Neural progenitor cell (in vitro differentiated cells): ENCODE measurements at regions not wholly inside any gene's neighbourhood (a gene's known extent, or its start where the extent isn't known, plus 50 kb on each side); places are given as distances from the start of the nearest gene placed in this dataset.

Experiments used
- DNase-seq: peaks from one replicate; pipeline ENCODE4 v3.0.0-alpha.2; 2016; ENCODE audit warnings: low spot score
- H2AFZ ChIP-seq: fragments of 200-600 bp; sonication (generic); replicated peaks from 2 replicates; pipeline ENCODE4 v1.6.1; 2016; ENCODE audit warnings: antibody characterized with exemption
- H3F3A ChIP-seq: fragments of 200-600 bp; sonication (generic); 2 replicates; pipeline ENCODE4 v1.6.1; 2016; ENCODE audit warnings: antibody characterized with exemption, low read depth
- H3K27ac ChIP-seq: fragments of 200-600 bp; sonication (generic); 2 replicates; pipeline ENCODE4 v1.5.1; 2016; ENCODE audit warnings: mild to moderate bottlenecking
- H3K27me3 ChIP-seq: fragments of 200-600 bp; sonication (generic); 2 replicates; pipeline ENCODE4 v1.6.1; 2016; ENCODE audit warnings: mild to moderate bottlenecking, moderate library complexity
- H3K36me3 ChIP-seq: fragments of 200-600 bp; sonication (generic); 2 replicates; pipeline ENCODE4 v1.5.1; 2016
- H3K4me1 ChIP-seq: fragments of 200-600 bp; sonication (generic); 2 replicates; pipeline ENCODE4 v1.6.1; 2016; ENCODE audit warnings: mixed run types
- H3K4me2 ChIP-seq: fragments of 200-600 bp; sonication (generic); 2 replicates; pipeline ENCODE4 v1.6.1; 2016
- H3K4me3 ChIP-seq: fragments of 200-600 bp; sonication (generic); 2 replicates; pipeline ENCODE4 v1.5.1; 2016
- H3K79me2 ChIP-seq: fragments of 200-600 bp; sonication (generic); 2 replicates; pipeline ENCODE4 v1.6.1; 2016; ENCODE audit warnings: low read depth
- H3K9ac ChIP-seq: fragments of 200-600 bp; sonication (generic); 2 replicates; pipeline ENCODE4 v1.6.1; 2016
- H3K9me3 ChIP-seq: fragments of 200-600 bp; sonication (generic); 2 replicates; pipeline ENCODE4 v1.5.1; 2016; ENCODE audit warnings: low read depth
- H4K20me1 ChIP-seq: fragments of 200-600 bp; sonication (generic); 2 replicates; pipeline ENCODE4 v1.6.1; 2016; ENCODE audit warnings: low read depth
- H3K27ac Mint-ChIP-seq: 3 replicates; pipeline ENCODE4 v1.8.0; 2021; ENCODE audit warnings: mixed read lengths
- H3K27me3 Mint-ChIP-seq: 2 replicates; pipeline ENCODE4 v1.8.0; 2022; ENCODE audit warnings: low read depth, mild to moderate bottlenecking, inconsistent platforms, moderate library complexity, mixed read lengths; ENCODE audit not compliant: insufficient read depth
- H3K36me3 Mint-ChIP-seq: 3 replicates; pipeline ENCODE4 v1.8.0; 2021; ENCODE audit warnings: mixed read lengths
- H3K4me1 Mint-ChIP-seq: 3 replicates; pipeline ENCODE4 v1.8.0; 2021; ENCODE audit warnings: mixed read lengths
- H3K4me3 Mint-ChIP-seq: 3 replicates; pipeline ENCODE4 v1.8.0; 2021; ENCODE audit warnings: mild to moderate bottlenecking, moderate library complexity, mixed read lengths
- H3K9me3 Mint-ChIP-seq: 3 replicates; pipeline ENCODE4 v1.8.0; 2020; ENCODE audit warnings: mixed read lengths
- EZH2 ChIP-seq: fragments of 200-600 bp; sonication (generic); IDR thresholded peaks from 2 replicates; pipeline ENCODE4 v1.6.1; 2017; ENCODE audit warnings: antibody characterized with exemption, mild to moderate bottlenecking, moderate library complexity
- EZH2phosphoT487 ChIP-seq: fragments of 200-600 bp; sonication (generic); IDR thresholded peaks from 2 replicates; pipeline ENCODE4 v1.6.1; 2017; ENCODE audit warnings: antibody characterized with exemption
- TF ChIP-seq, protein P1 (sequence below): fragments of 200-600 bp; sonication (generic); IDR thresholded peaks from 2 replicates; pipeline ENCODE4 v1.5.1; 2017; ENCODE audit warnings: antibody characterized with exemption, mild to moderate bottlenecking

DNA sequence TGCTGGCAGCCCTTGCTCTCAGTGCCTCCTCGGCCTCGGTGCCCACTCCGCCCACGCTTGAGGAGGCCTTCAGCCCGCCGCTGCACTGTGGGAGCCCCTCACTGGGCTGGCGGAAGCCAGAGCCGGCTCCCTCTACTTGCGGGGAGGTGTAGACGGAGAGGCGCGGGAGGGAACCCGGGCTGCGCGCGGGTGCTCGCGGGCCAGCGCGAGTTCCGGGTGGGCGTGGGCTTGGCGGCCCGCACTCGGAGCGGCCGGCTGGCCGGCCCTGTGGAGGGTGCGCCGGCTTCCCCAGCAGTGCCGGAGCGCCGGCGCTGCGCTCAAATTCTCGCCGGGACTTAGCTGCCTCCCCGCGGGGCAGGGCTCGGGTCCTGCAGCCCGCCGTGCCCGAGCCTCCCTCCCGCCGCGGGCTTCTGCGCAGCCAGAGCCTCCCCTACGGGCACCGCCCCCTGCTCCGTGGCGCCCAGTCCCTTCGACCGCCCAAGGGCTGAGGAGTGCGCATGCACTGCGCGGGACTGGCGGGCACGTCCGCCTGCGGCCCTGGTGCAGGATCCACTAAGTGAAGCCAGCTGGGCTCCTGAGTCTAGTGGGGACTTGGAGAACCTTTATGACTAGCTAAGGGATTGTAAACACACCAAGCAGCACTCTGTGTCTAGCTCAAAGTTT, 231.5 kb downstream of the EFHB start:
- H3K9me3 Mint-ChIP-seq, result peaks cover 2% of the 10 kb centered on the region
- H3K27ac Mint-ChIP-seq, result no peak overlapping the region
- H3K27me3 Mint-ChIP-seq, result peaks cover 2% of the 10 kb centered on the region
- Histone ChIP-seq H3K27me3 (no peaks in the 10 kb centered on the region), H3K9ac (no peak overlapping the region), H3K9me3 (no peaks in the 10 kb centered on the region), H3K36me3 (no peaks in the 10 kb centered on the region), H3K4me3 (no peak overlapping the region), H3K79me2 (no peaks in the 10 kb centered on the region), H4K20me1 (no peaks in the 10 kb centered on the region), H3K27ac (no peak overlapping the region), H3K4me2 (no peak overlapping the region), H2AFZ (no peak overlapping the region), H3K4me1 (no peaks in the 10 kb centered on the region), H3F3A (no peaks in the 10 kb centered on the region)
- no peak overlapping the region for H3K4me3 Mint-ChIP-seq
- no peaks in the 10 kb centered on the region for H3K36me3 Mint-ChIP-seq
- H3K4me1 Mint-ChIP-seq, result no peaks in the 10 kb centered on the region
- DNase-seq, result no peak
- no peak for TF ChIP-seq EZH2

DNA sequence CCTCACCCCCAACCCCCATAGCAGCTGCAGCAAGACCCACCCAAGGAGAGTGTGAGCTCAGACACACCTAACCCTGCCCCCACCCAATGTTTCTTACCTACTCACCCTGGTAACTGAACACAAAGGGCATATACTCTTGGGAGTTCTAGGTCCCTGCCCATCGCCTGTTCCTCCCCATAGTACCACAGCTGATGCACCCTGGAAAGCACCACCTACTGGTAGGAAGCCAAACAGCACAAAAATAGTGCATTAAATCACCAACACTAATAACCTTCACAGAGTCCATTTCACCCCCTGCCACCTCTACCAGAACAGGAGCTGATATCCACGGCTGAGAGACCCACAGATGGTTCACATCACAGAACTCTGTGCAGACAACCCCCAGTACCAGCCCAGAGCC, 245.2 kb downstream of the EFHB start:
- H3K4me1 Mint-ChIP-seq, result no peaks in the 10 kb centered on the region
- Histone ChIP-seq H2AFZ (no peak overlapping the region), H3K4me3 (no peak overlapping the region), H3K36me3 (no peaks in the 10 kb centered on the region), H3K4me2 (no peak overlapping the region), H3K9ac (no peak overlapping the region), H3K9me3 (peaks cover 6% of the 10 kb centered on the region), H3K4me1 (no peaks in the 10 kb centered on the region), H3K79me2 (no peaks in the 10 kb centered on the region), H3F3A (no peaks in the 10 kb centered on the region), H3K27ac (no peak overlapping the region), H4K20me1 (no peaks in the 10 kb centered on the region), H3K27me3 (no peaks in the 10 kb centered on the region)
- H3K27ac Mint-ChIP-seq, result no peak overlapping the region
- no peaks in the 10 kb centered on the region for H3K36me3 Mint-ChIP-seq
- peaks cover 20% of the 10 kb centered on the region for H3K9me3 Mint-ChIP-seq
- TF ChIP-seq EZH2phosphoT487, result no peak
- TF ChIP-seq, protein P1, sequence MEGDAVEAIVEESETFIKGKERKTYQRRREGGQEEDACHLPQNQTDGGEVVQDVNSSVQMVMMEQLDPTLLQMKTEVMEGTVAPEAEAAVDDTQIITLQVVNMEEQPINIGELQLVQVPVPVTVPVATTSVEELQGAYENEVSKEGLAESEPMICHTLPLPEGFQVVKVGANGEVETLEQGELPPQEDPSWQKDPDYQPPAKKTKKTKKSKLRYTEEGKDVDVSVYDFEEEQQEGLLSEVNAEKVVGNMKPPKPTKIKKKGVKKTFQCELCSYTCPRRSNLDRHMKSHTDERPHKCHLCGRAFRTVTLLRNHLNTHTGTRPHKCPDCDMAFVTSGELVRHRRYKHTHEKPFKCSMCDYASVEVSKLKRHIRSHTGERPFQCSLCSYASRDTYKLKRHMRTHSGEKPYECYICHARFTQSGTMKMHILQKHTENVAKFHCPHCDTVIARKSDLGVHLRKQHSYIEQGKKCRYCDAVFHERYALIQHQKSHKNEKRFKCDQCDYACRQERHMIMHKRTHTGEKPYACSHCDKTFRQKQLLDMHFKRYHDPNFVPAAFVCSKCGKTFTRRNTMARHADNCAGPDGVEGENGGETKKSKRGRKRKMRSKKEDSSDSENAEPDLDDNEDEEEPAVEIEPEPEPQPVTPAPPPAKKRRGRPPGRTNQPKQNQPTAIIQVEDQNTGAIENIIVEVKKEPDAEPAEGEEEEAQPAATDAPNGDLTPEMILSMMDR, result peak; percentile 24
- DNase-seq, result peak; percentile 3
- peaks cover 5% of the 10 kb centered on the region for H3K27me3 Mint-ChIP-seq
- no peak overlapping the region for H3K4me3 Mint-ChIP-seq

DNA sequence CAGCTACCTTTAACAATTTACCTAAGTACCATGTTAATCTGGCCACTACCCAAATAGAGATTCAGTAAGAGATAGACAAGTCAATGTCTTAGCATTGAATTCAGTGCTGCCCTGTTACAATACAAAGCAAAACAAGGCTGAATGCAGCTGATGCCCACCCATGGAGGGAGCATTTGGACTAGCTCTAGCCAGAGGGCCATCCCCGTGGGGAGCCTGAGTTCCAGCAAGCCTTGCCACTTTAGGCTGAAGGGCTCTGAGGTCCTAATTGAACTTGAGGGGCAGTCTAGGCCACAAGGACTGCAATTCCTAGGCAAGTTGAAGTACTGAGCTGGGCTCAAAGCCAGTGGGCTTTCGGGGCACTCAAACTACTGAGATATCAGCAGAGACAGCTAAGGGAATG, 265.9 kb downstream of the EFHB start:
- H3K36me3 ChIP-seq, result no peaks in the 10 kb centered on the region
- no peaks in the 10 kb centered on the region for H3K27me3 ChIP-seq
- H3K79me2 ChIP-seq, result no peaks in the 10 kb centered on the region
- no peaks in the 10 kb centered on the region for H3F3A ChIP-seq
- Mint-ChIP-seq H3K27me3 (no peaks in the 10 kb centered on the region), H3K9me3 (no peaks in the 10 kb centered on the region), H3K4me1 (no peaks in the 10 kb centered on the region), H3K27ac (no peak overlapping the region), H3K4me3 (no peak overlapping the region), H3K36me3 (no peaks in the 10 kb centered on the region)
- no peaks in the 10 kb centered on the region for H3K9me3 ChIP-seq
- no peaks in the 10 kb centered on the region for H4K20me1 ChIP-seq
- H3K9ac ChIP-seq, result no peak overlapping the region
- H3K27ac ChIP-seq, result no peak overlapping the region
- no peak overlapping the region for H3K4me3 ChIP-seq
- H2AFZ ChIP-seq, result no peak overlapping the region
- H3K4me2 ChIP-seq, result no peak overlapping the region
- no peaks in the 10 kb centered on the region for H3K4me1 ChIP-seq
- TF ChIP-seq EZH2phosphoT487 (no peak), EZH2 (no peak)
- TF ChIP-seq, protein P1, result no peak
- DNase-seq, result no peak

DNA sequence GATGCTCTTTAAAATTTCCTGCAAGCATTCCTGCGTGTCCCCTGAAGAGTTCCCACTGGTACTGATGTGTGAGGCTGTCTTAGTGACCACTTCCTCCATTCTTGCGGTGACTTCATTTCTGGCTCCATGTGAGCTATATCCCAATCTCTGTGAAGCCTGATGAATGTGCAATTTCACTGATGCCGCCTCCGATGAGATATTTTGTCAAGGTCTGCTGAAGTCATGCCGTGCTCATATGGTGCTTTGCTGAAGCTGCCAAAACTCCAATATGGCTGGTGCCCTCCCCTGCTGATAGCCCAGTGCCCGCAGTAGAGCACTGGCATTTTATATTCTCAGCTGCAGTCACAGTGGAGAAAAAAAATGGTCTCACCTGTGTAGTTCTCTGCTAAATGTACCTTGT, 271.5 kb downstream of the EFHB start:
- no peak overlapping the region for H3K27ac ChIP-seq
- no peaks in the 10 kb centered on the region for H4K20me1 ChIP-seq
- H3K4me3 ChIP-seq, result no peak overlapping the region
- no peaks in the 10 kb centered on the region for H3K9me3 ChIP-seq
- no peak overlapping the region for H3K9ac ChIP-seq
- H3K27ac Mint-ChIP-seq, result no peak overlapping the region
- TF ChIP-seq EZH2phosphoT487 (no peak), EZH2 (no peak)
- TF ChIP-seq, protein P1, result no peak
- H3K27me3 Mint-ChIP-seq, result no peaks in the 10 kb centered on the region
- H3K4me3 Mint-ChIP-seq, result no peak overlapping the region
- H2AFZ ChIP-seq, result no peak overlapping the region
- H3K36me3 Mint-ChIP-seq, result no peaks in the 10 kb centered on the region
- H3K79me2 ChIP-seq, result no peaks in the 10 kb centered on the region
- H3F3A ChIP-seq, result no peaks in the 10 kb centered on the region
- H3K36me3 ChIP-seq, result no peaks in the 10 kb centered on the region
- H3K4me1 Mint-ChIP-seq, result no peaks in the 10 kb centered on the region
- H3K4me2 ChIP-seq, result no peak overlapping the region
- no peaks in the 10 kb centered on the region for H3K4me1 ChIP-seq
- no peaks in the 10 kb centered on the region for H3K27me3 ChIP-seq
- no peaks in the 10 kb centered on the region for H3K9me3 Mint-ChIP-seq
- DNase-seq, result no peak
